Fibroblast of peridontal ligament (primary cell): ENCODE measurements at regions not wholly inside any gene's neighbourhood (a gene's known extent, or its start where the extent isn't known, plus 50 kb on each side); places are given as distances from the start of the nearest gene placed in this dataset.
A peak's percentile ranks its signal among the peaks of the same experiment; 100 is the strongest.
"Not testable (repeated sequence)": the region's sequence is repeated elsewhere in the genome, so short reads cannot be mapped to it uniquely, and the experiment has no call there.

ENCODE experiments used
- DNase-seq: peaks from one replicate; pipeline ENCODE4 v3.0.0-alpha.2; 2010; ENCODE audit errors: extremely low read depth

DNA sequence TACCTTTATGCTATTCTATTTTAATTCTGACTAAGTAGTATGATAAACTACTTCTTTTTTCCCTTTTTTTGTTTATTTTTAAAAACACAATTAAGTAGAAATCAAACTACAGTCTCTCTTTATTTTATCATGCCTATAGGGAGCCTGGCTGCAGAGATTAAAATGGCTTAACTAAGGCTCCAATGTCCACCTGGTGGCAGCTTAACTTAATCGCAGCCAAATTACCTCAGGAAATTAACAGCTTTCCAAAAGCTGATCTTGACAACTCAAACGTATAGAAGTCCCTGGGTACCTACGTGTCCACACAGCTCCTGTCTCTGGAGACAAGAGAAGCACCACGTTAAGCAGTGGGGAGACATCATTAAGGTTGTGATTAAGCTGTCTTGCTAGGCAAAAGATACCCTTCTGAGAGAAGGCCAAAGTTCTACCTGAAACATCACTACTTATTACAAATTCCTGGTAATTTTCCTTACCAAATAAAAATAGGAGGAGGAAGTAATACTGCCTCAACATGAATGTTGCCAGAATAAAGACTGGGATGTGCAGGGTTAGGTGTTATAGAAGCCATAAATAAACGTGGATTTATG, 63.2 kb upstream of the SNX19 start:
- DNase-seq: peak; percentile 66

DNA sequence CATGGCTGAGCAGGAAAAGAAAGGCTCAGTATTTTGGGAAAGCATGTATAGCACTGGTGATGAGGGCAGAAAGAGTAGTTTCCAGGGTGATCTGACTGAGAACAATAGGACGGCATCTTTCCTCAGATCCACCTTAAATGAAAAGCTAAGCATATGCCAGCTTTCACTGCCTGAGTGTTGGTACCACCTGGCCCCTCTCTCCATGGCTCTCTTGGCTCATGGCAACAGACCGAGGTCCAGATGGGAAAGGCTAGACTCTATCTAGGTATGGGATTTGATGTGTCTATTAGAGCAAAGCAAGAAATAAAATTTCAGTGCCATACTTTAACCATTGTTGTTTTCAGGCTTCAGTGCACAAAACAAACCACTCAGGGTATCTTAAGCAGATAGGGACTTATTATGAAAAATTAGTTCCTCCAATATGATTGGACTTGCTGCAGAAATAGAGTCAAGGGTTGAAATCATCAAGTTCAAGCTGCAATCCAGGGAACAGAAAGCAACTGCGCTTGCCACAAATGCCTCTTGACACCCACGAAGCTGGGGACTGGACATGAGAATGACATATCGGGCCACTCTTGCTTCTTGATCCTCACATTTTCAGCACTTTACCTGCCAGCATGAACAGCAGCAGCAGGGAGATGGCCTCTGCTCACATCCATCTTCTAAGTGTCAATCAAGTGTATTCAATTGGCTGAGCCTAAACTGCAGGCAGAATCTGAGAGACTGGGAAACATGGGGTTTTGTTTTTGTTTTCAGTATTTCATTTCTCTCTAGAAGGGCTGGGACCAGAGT, 64.0 kb upstream of the SNX19 start:
- no peak for DNase-seq

DNA sequence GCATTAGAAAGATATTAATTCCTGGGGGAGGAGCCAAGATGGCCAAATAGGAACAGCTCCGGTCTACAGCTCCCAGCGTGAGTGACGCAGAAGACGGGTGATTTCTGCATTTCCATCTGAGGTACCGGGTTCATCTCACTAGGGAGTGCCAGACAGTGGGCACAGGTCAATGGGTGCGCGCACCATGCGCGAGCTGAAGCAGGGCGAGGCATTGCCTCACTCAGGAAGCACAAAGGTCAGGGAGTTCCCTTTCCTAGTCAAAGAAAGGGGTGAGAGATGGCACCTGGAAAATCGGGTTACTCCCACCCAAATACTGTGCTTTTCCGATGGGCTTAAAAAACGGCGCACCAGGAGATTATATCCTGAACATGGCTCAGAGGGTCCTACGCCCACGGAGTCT, 68.0 kb upstream of the SNX19 start:
- DNase-seq: not testable (repeated sequence)

DNA sequence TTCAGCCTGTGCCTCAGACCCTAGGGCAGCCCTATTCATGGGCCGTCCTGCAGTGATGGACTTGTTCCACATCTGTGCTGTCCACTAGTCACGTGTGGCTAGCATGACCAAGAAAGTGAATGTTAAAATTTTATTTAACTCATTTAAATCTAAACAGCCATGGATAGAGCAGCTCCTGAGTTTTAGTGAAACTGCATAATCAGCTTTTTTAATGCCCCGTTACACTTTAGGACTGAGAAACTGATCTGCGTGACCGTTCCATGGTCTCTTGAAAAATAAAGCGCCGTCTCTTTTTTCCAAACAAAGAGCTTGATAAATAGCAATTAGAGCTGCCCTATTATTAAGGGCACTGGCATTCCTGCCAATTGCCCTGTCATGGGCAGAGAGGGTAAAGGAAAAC, 76.5 kb upstream of the SNX19 start:
- DNase-seq: no peak

DNA sequence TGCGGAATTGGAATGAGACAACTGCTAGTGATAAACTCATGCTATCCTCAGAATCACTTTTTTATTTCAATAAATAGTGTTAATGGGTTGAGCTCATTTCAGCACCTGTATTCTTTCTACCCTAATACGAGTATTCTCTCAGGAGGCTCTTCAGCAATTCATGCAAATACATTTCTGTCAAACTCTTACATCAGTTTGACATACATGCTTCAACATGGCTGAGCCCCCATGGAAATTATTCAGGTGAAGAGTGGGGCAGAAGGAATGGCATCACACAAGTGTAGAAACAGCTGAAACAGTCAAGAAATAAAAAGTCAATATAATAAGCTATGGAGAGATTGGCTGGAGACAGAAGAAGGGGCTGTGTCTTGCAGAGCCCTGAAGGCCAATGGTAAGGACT, 77.8 kb upstream of the SNX19 start:
- DNase-seq: no peak

DNA sequence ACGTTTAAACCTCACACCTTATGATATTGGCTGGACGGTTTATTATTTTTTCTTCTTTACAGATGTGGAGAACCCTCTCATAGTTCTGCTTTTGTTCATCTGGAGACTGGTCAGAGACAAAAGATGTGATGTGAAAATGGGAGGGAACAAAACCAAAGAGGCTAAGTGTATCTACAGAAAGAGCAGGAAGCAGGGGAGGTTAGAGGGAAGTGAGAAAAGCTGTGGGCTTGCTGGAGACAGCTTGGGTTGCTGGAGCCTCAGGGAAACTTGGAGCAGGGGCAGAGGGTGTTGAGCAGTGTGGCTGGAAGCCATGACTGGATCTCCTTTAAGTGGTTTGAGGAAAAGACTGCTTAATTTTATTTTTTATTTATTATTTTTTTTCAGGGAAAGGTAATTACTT, 79.0 kb upstream of the SNX19 start:
- DNase-seq: no peak

DNA sequence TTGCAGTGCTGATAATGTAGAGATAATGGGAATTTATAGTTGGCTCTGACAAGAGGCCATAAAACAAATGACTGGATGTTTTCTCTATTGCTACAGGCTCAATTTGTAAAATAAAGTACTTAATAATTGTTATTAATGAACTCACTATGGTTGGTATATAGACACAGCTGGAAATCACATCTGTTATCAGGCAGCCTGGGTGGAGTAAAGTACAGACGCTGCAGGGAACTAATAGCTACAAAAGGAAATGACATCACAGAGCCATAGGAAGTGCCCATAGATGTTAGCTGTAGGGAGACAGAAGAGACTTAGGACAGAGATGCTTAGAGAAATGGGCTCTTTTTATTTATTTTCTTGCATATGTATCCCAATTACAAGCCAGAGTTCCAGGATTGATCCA, 81.0 kb upstream of the SNX19 start:
- no peak for DNase-seq

DNA sequence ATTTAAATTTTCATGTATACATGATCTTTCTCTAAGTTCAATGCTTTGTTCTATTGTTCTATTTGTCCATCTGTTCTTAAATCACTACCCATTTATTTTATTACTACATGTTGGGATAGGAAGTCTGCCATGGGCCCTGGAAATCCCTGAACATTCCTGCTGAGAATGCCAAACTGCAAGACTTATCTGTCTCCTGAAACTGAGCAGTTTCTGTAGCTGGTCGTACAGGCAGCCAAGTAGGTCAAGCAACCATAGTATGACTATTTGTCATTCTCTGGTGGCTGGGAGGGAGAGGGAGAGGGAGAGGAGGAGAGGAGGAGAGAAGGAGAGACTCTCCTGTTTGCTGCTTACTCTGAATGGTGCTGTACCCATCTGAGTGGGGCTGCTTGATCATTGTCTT, 82.8 kb upstream of the SNX19 start:
- DNase-seq: peak; percentile 44

DNA sequence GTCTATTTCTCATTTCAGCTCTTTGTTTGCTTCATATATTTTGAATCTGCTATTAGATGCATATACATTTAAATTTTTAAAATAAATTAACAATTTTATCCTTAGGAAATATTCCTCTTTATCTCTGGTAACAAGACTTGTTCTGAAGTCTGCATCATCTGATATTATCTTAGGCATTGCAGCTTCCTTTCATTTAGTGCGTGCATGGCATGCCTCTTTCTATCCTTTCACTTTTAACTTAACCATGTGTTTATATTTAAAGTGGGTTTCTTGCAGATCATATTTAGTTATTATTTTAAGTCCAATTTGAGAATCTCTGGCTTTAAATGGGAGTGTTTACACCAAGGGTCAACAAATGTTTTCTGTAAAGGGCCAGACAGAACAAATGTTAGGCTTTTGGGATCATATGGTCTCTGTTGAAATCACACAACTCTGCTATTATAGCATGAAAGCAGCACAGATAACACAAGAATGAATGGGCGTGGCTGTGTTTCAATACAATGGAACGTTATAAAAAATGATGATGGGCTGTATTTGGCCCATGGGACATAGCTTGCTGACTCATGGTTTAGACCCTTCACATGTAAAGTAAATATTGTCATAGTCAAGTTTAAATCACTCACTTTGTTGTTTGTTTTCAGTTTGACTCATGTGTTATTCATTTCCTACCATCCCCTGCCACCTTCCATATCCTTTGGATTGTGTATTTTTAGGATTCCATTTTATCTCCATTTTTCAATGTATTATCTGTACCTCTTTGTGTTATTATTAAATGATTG, 83.9 kb upstream of the SNX19 start:
- peak; percentile 90 for DNase-seq

DNA sequence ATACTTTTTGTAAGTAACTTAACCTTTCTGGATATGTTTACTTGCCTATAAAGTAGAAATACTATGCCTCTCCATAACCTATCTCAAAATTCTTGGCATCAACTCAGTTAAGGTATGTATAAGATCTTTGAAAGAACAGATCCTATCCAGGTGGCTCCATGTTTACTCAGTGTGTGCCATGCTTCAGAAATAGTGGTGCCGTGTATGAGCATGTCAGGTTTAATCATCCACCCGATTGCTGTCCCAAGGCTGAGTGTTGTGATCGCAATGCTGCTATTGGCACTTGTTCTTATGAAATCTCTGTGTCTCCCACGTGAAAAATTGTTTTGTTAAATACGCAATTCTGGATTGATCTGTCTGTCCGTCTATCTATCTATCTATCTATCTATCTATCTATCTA, 85.9 kb upstream of the SNX19 start:
- DNase-seq: no peak

DNA sequence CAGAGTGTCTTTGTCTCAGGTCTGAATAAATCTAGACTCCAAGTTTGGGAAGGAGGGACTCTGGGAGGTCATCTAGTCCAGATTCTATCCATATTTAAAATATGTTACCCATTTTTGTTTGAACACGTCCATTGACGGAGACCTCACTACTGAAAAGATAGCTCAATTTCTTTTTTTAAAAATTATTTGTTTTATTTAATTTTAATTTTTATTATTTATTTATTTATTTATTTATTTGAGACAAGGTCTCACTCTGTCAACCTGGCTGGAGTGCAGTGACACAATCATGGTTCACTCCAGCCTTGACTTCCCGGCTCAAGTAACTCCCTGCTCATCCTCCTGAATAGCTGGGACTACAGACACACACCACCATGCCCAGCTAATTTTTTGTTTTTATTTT, 89.5 kb upstream of the SNX19 start:
- no peak for DNase-seq

DNA sequence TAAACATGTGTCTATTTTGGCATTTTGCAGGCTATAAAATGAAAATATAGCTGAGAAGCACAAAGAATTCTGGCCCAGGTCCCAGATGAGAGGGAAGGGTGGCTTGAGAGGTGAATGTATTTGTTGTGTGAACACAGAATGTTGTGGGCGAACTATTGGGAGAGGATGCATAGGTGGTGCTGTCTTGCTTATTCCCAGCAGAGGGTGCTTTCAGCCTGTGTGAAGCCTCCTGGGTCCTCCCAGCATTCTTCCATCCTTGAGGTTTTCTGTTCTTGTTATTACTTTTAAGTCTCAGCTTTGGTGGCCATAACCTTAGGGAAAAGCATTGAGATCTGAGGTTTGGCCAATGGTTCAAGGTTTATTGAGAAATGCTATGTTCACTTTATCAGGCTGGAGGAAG, 108.7 kb upstream of the SNX19 start:
- DNase-seq: peak; percentile 63

DNA sequence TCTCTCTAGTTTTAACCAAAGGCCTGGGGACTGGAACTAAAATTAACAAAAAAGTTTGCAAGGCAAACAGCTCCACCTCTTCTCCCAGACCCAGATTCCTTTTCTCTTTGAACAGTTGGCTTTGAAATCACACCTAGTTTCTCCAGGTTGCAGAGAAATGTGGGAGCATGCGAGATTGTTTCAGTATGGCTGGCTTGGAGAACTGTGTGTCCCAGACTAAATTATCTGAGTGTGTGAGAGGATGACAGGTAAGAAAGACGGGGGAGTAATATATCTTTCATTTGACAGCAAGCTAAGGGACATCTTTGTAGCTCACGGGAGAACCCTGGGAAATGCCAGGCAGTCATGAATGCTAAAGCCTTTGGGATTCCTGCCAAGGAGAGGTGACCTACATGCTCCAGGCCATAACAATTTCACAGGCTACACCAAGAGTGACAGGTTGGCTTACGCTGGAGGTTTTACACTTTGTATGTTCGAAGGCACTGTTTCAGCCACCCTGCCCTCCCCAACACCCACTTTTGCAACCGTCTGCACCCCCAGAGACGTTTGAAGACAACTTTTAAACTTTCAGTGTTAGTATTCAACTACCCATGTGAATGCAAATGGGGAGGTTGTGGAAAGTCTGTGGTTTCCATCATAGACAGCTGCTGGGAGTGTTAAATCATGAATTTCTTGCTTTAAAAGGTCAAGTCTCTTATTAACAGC, 109.3 kb upstream of the SNX19 start:
- DNase-seq: no peak

DNA sequence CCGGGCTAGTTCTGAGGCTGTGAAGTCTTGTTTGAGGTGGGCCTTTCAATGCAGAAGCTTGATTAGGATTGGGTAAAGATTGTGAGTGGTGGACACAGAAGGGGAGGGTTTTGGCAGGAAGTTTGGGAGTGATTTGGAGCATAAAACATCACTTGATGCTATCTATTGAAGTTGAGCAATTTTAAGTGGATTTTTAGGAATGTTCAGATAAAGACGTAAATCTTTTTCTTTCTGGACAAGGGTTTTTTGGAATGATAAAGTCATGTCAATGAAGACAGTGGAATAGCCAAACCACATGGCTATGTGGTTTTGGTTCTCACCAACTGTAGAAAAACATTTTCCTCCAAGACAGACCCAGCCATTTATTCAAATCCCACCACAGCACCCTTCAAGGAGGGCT, 111.2 kb upstream of the SNX19 start:
- DNase-seq: no peak

DNA sequence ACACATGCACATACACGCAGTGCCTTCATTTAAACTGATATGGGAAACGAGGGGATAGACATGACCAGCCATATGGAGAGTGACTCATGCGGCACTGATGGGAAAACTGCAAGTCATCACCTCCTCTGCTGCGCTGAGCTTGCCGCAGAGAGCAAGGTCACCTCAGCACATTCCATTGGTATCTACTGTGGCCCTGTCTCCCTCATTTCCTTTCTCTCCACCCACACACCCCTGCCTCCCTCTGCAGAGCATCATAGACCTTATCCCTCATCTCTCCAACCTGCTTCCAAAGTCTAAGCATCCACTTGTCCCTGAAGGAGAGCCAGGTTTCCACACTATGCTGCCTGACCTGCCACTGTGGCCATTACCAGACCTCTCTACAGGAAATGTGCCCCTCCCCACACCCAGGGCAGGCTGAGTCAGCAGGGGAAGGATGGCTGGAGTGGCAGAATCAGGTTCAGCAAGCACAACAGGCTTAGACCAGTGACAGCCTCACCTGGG, 116.9 kb upstream of the SNX19 start:
- DNase-seq: peak; percentile 65

DNA sequence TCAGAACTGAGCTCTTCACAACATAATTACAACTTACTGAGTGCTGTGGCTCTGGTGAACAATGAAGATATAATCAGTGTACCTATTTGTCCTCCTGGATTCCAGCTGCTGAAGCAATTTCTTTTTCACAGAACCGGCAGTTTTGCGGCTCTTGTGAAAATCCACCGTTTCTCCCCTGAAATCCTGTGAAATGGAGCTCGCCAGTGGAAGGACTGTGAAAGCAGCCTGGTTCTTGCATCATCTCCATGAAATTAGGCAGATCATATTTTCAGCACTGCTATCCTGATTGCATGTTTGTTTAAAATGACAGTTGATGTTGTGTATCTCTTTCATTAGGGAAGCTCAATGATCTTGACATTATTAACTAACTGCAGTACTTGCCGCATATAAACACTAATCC, 120.2 kb upstream of the SNX19 start:
- peak; percentile 51 for DNase-seq

DNA sequence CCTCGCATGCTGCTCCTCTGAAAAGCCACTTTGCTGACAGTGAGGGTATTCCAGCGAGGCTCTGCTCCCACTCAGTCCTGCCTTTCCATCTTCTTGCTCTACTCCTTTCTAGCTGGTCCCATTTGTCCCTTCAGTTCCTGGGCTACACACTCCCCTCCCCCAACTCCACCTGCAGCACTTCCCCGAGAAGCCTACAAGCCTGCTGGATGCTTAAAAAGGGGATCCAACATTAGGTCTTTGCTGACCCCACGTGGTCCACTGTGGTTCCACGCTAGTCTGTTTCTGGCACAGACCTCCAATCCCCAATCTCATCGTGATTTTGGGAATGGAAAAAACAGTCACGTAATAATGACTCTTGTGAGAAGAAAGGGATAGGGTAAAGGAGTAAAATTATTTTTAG, 121.6 kb upstream of the SNX19 start:
- DNase-seq: no peak

DNA sequence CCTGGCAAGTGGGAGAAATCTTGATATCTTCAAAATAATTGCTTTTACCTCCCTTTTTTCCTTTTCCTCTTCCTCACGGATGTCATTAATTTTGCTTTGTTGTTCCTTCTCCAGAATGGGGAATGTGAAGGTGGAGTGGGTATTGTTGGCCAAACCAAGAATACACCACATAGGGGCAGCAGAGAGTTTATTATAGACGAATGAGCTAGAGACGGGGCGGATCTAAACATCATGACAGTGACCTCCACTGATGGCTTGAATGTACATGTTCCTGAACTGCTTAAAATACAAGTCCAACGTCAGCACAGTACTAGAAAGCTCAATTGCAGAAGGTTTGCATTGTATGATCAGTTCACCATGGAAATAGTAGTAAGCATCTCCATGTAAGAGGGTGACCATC, 122.3 kb upstream of the SNX19 start:
- no peak for DNase-seq

DNA sequence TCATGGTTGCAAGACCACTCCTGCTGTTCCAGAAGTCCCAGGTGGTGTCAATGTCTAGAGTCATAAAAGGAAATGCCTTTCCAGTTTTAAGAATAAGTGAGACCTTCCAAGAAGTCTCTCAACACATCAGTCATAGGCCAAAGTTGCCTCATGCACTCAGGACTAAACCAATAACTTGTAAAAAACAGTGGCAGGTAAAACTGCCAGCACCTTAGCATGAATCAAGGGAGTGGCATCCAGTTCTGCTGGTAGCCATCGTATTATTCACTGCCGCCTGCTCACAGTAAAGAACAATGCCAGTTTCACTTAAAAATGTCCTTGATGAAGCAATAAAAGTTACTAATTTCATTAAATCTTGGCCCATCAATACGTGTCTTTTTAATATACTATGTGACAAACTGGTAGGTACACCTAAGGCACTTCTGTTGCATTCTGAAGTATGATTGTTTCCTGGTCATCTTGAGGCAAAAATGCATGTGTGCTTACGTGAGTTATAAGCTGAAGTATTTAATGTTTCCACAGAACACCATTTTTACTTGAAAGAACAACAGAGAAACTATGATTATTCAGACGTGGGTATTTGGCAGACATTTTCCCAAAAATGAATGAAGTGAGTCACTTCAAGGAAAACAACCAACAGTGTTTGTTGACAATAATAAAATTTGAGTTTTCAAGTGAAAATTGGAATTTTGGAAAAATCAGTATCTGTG, 125.2 kb upstream of the SNX19 start:
- DNase-seq: peak; percentile 40

DNA sequence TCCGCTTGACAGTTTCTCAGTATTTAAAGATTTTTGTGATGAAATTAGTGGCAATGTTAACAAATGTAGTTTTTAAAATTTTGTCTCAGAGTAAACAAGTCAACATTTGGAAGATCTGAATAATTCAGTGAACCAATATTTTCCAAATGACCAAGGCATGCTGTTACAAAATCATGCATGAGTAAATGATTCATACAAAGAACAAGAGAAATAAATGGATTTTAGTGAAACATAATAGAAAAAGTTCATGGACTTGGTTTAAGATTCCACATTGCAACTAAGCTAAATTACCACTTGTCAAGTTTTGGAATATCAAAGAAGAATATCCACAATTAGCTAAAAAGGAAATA, 125.7 kb upstream of the SNX19 start:
- DNase-seq: peak; percentile 45

DNA sequence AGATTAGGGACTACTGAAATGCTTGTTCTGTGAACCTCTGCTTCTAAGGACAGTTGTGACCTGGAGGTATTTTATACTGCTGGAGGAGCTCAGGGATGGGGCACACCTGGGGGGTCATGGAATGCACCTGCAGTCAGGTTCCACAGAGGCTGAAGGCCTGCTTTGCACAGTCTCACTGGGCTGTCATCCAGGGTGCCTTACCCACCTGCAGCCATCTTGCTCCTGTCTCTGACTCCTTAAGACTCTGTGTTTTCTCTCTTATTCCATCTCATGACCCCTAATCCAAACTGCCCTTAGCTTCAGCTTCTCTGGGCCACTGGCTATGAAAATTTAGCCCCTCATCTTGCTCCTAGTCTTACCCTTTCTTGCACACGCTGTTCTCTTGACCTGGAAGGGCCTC, 127.0 kb upstream of the SNX19 start:
- DNase-seq: no peak

DNA sequence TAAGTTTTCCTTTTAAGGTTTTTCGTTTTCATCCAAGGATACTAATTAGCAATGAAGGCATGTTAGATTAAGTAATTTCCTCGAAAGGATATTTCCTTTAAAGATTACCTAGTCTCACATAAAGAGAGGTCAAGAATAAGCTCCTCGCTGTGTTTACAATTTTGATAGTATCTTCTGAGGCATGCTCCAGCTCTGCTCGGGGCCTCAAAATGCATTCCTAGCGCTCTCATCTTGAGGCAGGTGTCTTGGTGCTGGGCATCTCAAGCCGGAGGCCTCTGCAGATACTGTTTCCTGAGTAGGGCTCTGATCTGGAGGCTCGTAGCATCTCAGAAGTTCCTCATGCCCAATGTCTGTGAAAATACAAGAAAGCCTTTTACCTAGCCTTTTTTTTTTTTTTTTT, 128.6 kb upstream of the SNX19 start:
- DNase-seq: no peak
